OCI-LY7 (cell line): ENCODE measurements at regions not wholly inside any gene's neighbourhood (a gene's known extent, or its start where the extent isn't known, plus 50 kb on each side); places are given as distances from the start of the nearest gene placed in this dataset.

Experiments
- EZH2phosphoT487 ChIP-seq: fragments of 200-600 bp; sonication (generic); IDR thresholded peaks from 2 replicates; pipeline ENCODE4 v1.6.1; 2018; ENCODE audit warnings: low read depth, borderline replicate concordance, mild to moderate bottlenecking, mixed run types, antibody characterized with exemption, low read length, moderate library complexity, mixed read lengths
- TF ChIP-seq, protein P1 (sequence below): fragments of 200-600 bp; sonication (generic); conservative IDR thresholded peaks from 2 replicates; pipeline ENCODE4 v1.5.1; 2014; ENCODE audit warnings: mild to moderate bottlenecking, antibody characterized with exemption, low read length, moderate library complexity, mixed read lengths

- TF ChIP-seq, protein P1, sequence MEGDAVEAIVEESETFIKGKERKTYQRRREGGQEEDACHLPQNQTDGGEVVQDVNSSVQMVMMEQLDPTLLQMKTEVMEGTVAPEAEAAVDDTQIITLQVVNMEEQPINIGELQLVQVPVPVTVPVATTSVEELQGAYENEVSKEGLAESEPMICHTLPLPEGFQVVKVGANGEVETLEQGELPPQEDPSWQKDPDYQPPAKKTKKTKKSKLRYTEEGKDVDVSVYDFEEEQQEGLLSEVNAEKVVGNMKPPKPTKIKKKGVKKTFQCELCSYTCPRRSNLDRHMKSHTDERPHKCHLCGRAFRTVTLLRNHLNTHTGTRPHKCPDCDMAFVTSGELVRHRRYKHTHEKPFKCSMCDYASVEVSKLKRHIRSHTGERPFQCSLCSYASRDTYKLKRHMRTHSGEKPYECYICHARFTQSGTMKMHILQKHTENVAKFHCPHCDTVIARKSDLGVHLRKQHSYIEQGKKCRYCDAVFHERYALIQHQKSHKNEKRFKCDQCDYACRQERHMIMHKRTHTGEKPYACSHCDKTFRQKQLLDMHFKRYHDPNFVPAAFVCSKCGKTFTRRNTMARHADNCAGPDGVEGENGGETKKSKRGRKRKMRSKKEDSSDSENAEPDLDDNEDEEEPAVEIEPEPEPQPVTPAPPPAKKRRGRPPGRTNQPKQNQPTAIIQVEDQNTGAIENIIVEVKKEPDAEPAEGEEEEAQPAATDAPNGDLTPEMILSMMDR: no peak
- TF ChIP-seq EZH2phosphoT487: no peak
These were observed 135.0 kb downstream of the MYCN start for GRCh38 chr2:16075045-16076012.
